ENCODE measurements at regions not wholly inside any gene's neighbourhood (a gene's known extent, or its start where the extent isn't known, plus 50 kb on each side); places are given as distances from the start of the nearest gene placed in this dataset.

- no peak for ATAC-seq
- Histone ChIP-seq H3K36me3 (no peaks in the 10 kb centered on the region), H3K27me3 (no peaks in the 10 kb centered on the region), H3K9me3 (no peaks in the 10 kb centered on the region), H3K4me1 (no peaks in the 10 kb centered on the region), H3K27ac (no peak overlapping the region), H3K4me3 (no peak overlapping the region)
- intact Hi-C loops (cut with DNase I; ENCODE audit: low total_unique reads) = no loop called here
- DNase-seq = no peak
- in situ Hi-C loops (cut with MboI; ENCODE audit: low sequenced_read_pairs in 4 of 4) = loop anchor here in 1 of 4 donors (10.0 kb wide), 1 partner anchor 148 kb away; no protein-coding TSS in a partner anchor
- TF ChIP-seq CTCF (IDR thresholded peaks at IDR 0.05 in 4 of 5, conservative IDR thresholded peaks at IDR 0.05 in 1 of 5) (no peak), POLR2A (IDR thresholded peaks at IDR 0.05) (no peak)
These were observed 78.2 kb downstream of the AREG start for GRCh38 chr4:74523096-74523495.

- ATAC-seq (no peak), DNase-seq (no peak)
- H3K4me1 ChIP-seq = no peaks in the 10 kb centered on the region
- TF ChIP-seq POLR2A (IDR thresholded peaks at IDR 0.05) = no peak
- no peak for TF ChIP-seq CTCF (IDR thresholded peaks at IDR 0.05 in 4 of 5, conservative IDR thresholded peaks at IDR 0.05 in 1 of 5)
- no peak overlapping the region for H3K27ac ChIP-seq
- no peaks in the 10 kb centered on the region for H3K27me3 ChIP-seq
- in situ Hi-C loops (cut with MboI; ENCODE audit: low sequenced_read_pairs in 4 of 4) = loop anchor here in 2 of 4 donors (10.0 to 25.0 kb wide), 2 partner anchors 150 to 338 kb away; no protein-coding TSS in a partner anchor
- no peak overlapping the region for H3K4me3 ChIP-seq
- intact Hi-C loops (cut with DNase I; ENCODE audit: low total_unique reads) = no loop called here
- no peaks in the 10 kb centered on the region for H3K36me3 ChIP-seq
- H3K9me3 ChIP-seq = no peaks in the 10 kb centered on the region
These were observed 80.0 kb downstream of the AREG start for GRCh38 chr4:74524985-74525384.

GRCh38 chr4:74527049-74527448, 82.1 kb downstream of the AREG start:
- intact Hi-C loops (cut with DNase I; ENCODE audit: low total_unique reads) = no loop called here
- ATAC-seq = no peak

GRCh38 chr4:74528178-74528577, 83.2 kb downstream of the AREG start:
- Histone ChIP-seq H3K4me3 (no peak overlapping the region), H3K27me3 (no peaks in the 10 kb centered on the region), H3K9me3 (no peaks in the 10 kb centered on the region), H3K27ac (no peak overlapping the region), H3K36me3 (no peaks in the 10 kb centered on the region), H3K4me1 (no peaks in the 10 kb centered on the region)
- DNase-seq (no peak), ATAC-seq (no peak)
- intact Hi-C loops (cut with DNase I; ENCODE audit: low total_unique reads) = no loop called here
- in situ Hi-C loops (cut with MboI; ENCODE audit: low sequenced_read_pairs in 4 of 4) = loop anchor here in 2 of 4 donors (10.0 to 25.0 kb wide), 2 partner anchors 153 to 341 kb away; no protein-coding TSS in a partner anchor
- no peak for TF ChIP-seq POLR2A (IDR thresholded peaks at IDR 0.05)
- TF ChIP-seq CTCF (IDR thresholded peaks at IDR 0.05 in 4 of 5, conservative IDR thresholded peaks at IDR 0.05 in 1 of 5) = no peak

More at GRCh38 chr4:74527049-74527448, 82.1 kb downstream of the AREG start:
- DNase-seq = no peak
- Histone ChIP-seq H3K9me3 (no peaks in the 10 kb centered on the region), H3K27ac (no peak overlapping the region), H3K27me3 (no peaks in the 10 kb centered on the region), H3K4me3 (no peak overlapping the region), H3K4me1 (no peaks in the 10 kb centered on the region), H3K36me3 (no peaks in the 10 kb centered on the region)
- TF ChIP-seq POLR2A (IDR thresholded peaks at IDR 0.05) (no peak), CTCF (IDR thresholded peaks at IDR 0.05 in 4 of 5, conservative IDR thresholded peaks at IDR 0.05 in 1 of 5) (no peak)
- in situ Hi-C loops (cut with MboI; ENCODE audit: low sequenced_read_pairs in 4 of 4) = loop anchor here in 2 of 4 donors (10.0 to 25.0 kb wide), 2 partner anchors 152 to 340 kb away; no protein-coding TSS in a partner anchor
